CD4-positive, alpha-beta T cell treated with Interleukin-15 for 4 hours (primary cell): ENCODE measurements at regions not wholly inside any gene's neighbourhood (a gene's known extent, or its start where the extent isn't known, plus 50 kb on each side); places are given as distances from the start of the nearest gene placed in this dataset.
"Not testable (repeated sequence)": the region's sequence is repeated elsewhere in the genome, so short reads cannot be mapped to it uniquely, and the experiment has no call there.

Experiments
- DNase-seq: peaks from one replicate; pipeline ENCODE4 v3.0.0-alpha.2; 2020; ENCODE audit warnings: low spot score

GRCh38 chr1:5140962-5141361, 486.6 kb downstream of the AJAP1 start:
- DNase-seq = no peak

GRCh38 chr1:5140136-5140535, 485.7 kb downstream of the AJAP1 start:
- DNase-seq = no peak

GRCh38 chr1:5129746-5130355, 475.4 kb downstream of the AJAP1 start:
- DNase-seq = no peak

- DNase-seq = no peak
These were observed 470.8 kb downstream of the AJAP1 start for GRCh38 chr1:5125208-5125607.

- DNase-seq = no peak
These were observed 466.1 kb downstream of the AJAP1 start for GRCh38 chr1:5120559-5120958.

GRCh38 chr1:5119366-5120234, 465.2 kb downstream of the AJAP1 start:
- DNase-seq = no peak

- DNase-seq = not testable (repeated sequence)
These were observed 464.4 kb downstream of the AJAP1 start for GRCh38 chr1:5118771-5119170.

GRCh38 chr1:5118292-5118691, 463.9 kb downstream of the AJAP1 start:
- not testable (repeated sequence) for DNase-seq

- DNase-seq = no peak
These were observed 457.2 kb downstream of the AJAP1 start for GRCh38 chr1:5111581-5111980.

- DNase-seq = no peak
These were observed 456.1 kb downstream of the AJAP1 start for GRCh38 chr1:5110508-5110907.

- DNase-seq = no peak
These were observed 455.2 kb downstream of the AJAP1 start for GRCh38 chr1:5109633-5110032.

- DNase-seq = no peak
These were observed 454.3 kb downstream of the AJAP1 start for GRCh38 chr1:5108740-5109139.

- DNase-seq = no peak
These were observed 451.3 kb downstream of the AJAP1 start for GRCh38 chr1:5105744-5106143.

GRCh38 chr1:5099558-5099957, 445.1 kb downstream of the AJAP1 start:
- no peak for DNase-seq

GRCh38 chr1:5098981-5099385, 444.6 kb downstream of the AJAP1 start:
- no peak for DNase-seq

GRCh38 chr1:5093042-5093441, 438.6 kb downstream of the AJAP1 start:
- DNase-seq = no peak

GRCh38 chr1:5084676-5085075, 430.3 kb downstream of the AJAP1 start:
- DNase-seq = no peak

- no peak for DNase-seq
These were observed 412.8 kb downstream of the AJAP1 start for GRCh38 chr1:5067246-5067645.

GRCh38 chr1:5053744-5054143, 399.3 kb downstream of the AJAP1 start:
- DNase-seq = no peak

GRCh38 chr1:5029136-5029535, 374.7 kb downstream of the AJAP1 start:
- DNase-seq = no peak

GRCh38 chr1:5012249-5012648, 357.8 kb downstream of the AJAP1 start:
- DNase-seq = no peak

GRCh38 chr1:5010656-5011055, 356.2 kb downstream of the AJAP1 start:
- DNase-seq = no peak

GRCh38 chr1:5010236-5010635, 355.8 kb downstream of the AJAP1 start:
- DNase-seq = no peak
